ENCODE measurements at regions not wholly inside any gene's neighbourhood (a gene's known extent, or its start where the extent isn't known, plus 50 kb on each side); places are given as distances from the start of the nearest gene placed in this dataset.
A peak's percentile ranks its signal among the peaks of the same experiment; 100 is the strongest.

- peak; percentile 34 for DNase-seq
These were observed 108.5 kb downstream of the C9orf152 start for GRCh38 chr9:110099236-110100095.

- DNase-seq: no peak
These were observed 106.3 kb downstream of the C9orf152 start for GRCh38 chr9:110101531-110102161.

- no peak for DNase-seq
These were observed 104.7 kb downstream of the C9orf152 start for GRCh38 chr9:110103257-110103656.

GRCh38 chr9:110104261-110104809 lies 103.6 kb downstream of the C9orf152 start:
- no peak for DNase-seq

GRCh38 chr9:110105107-110105506 lies 102.9 kb downstream of the C9orf152 start:
- DNase-seq: no peak

GRCh38 chr9:110106661-110107060 lies 101.3 kb downstream of the C9orf152 start:
- DNase-seq: no peak

- no peak for DNase-seq
These were observed 98.4 kb downstream of the C9orf152 start for GRCh38 chr9:110109333-110110092.

- peak; percentile 82 for DNase-seq
These were observed 97.8 kb downstream of the C9orf152 start for GRCh38 chr9:110110154-110110553.

GRCh38 chr9:110111868-110112267 lies 96.1 kb downstream of the C9orf152 start:
- DNase-seq: no peak

GRCh38 chr9:110112792-110113191 lies 95.2 kb downstream of the C9orf152 start:
- DNase-seq: no peak

- no peak for DNase-seq
These were observed 93.7 kb downstream of the C9orf152 start for GRCh38 chr9:110114086-110114858.

GRCh38 chr9:110114859-110115201 lies 93.1 kb downstream of the C9orf152 start:
- no peak for DNase-seq

- no peak for DNase-seq
These were observed 92.6 kb downstream of the C9orf152 start for GRCh38 chr9:110115341-110115820.

- no peak for DNase-seq
These were observed 92.0 kb downstream of the C9orf152 start for GRCh38 chr9:110115826-110116542.

- DNase-seq: peak; percentile 66
These were observed 91.4 kb downstream of the C9orf152 start for GRCh38 chr9:110116543-110116885.

GRCh38 chr9:110121170-110121569 lies 86.8 kb downstream of the C9orf152 start:
- no peak for DNase-seq

GRCh38 chr9:110123341-110124095 lies 84.4 kb downstream of the C9orf152 start:
- DNase-seq: no peak

- DNase-seq: no peak
These were observed 83.5 kb downstream of the C9orf152 start for GRCh38 chr9:110124439-110124838.

- no peak for DNase-seq
These were observed 82.7 kb downstream of the C9orf152 start for GRCh38 chr9:110125207-110125751.

- peak; percentile 46 for DNase-seq
These were observed 82.1 kb downstream of the C9orf152 start for GRCh38 chr9:110125763-110126351.

Measured in MV-4-11 (cell line).